Left lung (tissue), 4 donors: ENCODE measurements at regions not wholly inside any gene's neighbourhood (a gene's known extent, or its start where the extent isn't known, plus 50 kb on each side); places are given as distances from the start of the nearest gene placed in this dataset.

ENCODE experiments used
- ATAC-seq: fragments of 200-7000 bp; cut with Tn5 transposase; one replicate; pipeline ENCODE4 v1.9.1; 2020; ENCODE audit warnings: moderate library complexity
- DNase-seq, 4 donors: peaks; one replicate each; pipeline ENCODE4 v3.0.0-alpha.2; 2013 to 2020
- H3K27ac ChIP-seq, 2 donors: fragments of 200-600 bp; sonication (generic) in 1 of 2; one replicate each; pipeline versions ENCODE4 v1.5.0 to v1.8.0; 2020 to 2021
- H3K27me3 ChIP-seq, 2 donors: fragments of 200-600 bp; sonication (generic) in 1 of 2; one replicate each; pipeline versions ENCODE4 v1.5.0 to v1.8.0; 2020 to 2021
- H3K36me3 ChIP-seq, 2 donors: fragments of 200-600 bp; sonication (generic) in 1 of 2; one replicate each; pipeline versions ENCODE4 v1.5.0 to v1.8.0; 2020 to 2021
- H3K4me1 ChIP-seq, 2 donors: fragments of 200-600 bp; one replicate each; pipeline ENCODE4 v1.8.0; 2021
- H3K4me3 ChIP-seq, 2 donors: fragments of 200-600 bp; sonication (generic) in 1 of 2; one replicate each; pipeline versions ENCODE4 v1.5.0 to v1.8.0; 2020 to 2021; ENCODE audit warnings: mild to moderate bottlenecking in 1 of 2
- H3K9me3 ChIP-seq, 2 donors: fragments of 200-600 bp; sonication (generic) in 1 of 2; one replicate each; pipeline versions ENCODE4 v1.5.0 to v1.8.0; 2020 to 2021
- intact Hi-C, 2 donors: fragments of 100-400 bp; cut with DNase I; formaldehyde crosslinking; loops; one replicate each; pipeline versions ENCODE4 v1.11.2 to v1.14.2; 2022
- TF ChIP-seq, protein P1 (sequence below), 2 donors: fragments of 200-600 bp; sonication (generic) in 1 of 2; IDR thresholded peaks; one replicate each; pipeline versions ENCODE4 v1.5.0 to v1.8.0; 2021; ENCODE audit warnings: antibody characterized with exemption in 2 of 2
- donor health status: DM: no; HTN: yes; CAD: no.
- donor health status: DM: no; HTN: no; CAD: no.

DNA sequence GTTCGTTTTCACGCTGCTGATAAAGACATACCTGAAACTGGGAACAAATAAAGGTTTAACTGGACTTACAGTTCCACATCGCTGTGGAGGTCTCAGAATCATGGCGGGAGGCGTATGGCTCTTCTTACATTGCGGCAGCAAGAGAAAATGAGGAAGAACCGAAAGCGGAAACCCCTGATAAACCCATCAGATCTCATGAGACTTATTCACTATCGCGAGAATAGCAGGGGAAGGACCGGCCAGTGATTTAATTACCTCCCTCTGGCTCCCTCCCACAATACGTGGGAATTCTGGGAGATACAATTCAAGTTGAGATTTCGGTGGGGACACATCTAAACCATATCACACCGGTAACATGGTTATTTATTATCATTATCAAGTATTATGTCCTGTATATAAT lies 2204.5 kb downstream of the ARAP2 start:
- H3K4me1 ChIP-seq: no peaks in the 10 kb centered on the region
- TF ChIP-seq, protein P1, sequence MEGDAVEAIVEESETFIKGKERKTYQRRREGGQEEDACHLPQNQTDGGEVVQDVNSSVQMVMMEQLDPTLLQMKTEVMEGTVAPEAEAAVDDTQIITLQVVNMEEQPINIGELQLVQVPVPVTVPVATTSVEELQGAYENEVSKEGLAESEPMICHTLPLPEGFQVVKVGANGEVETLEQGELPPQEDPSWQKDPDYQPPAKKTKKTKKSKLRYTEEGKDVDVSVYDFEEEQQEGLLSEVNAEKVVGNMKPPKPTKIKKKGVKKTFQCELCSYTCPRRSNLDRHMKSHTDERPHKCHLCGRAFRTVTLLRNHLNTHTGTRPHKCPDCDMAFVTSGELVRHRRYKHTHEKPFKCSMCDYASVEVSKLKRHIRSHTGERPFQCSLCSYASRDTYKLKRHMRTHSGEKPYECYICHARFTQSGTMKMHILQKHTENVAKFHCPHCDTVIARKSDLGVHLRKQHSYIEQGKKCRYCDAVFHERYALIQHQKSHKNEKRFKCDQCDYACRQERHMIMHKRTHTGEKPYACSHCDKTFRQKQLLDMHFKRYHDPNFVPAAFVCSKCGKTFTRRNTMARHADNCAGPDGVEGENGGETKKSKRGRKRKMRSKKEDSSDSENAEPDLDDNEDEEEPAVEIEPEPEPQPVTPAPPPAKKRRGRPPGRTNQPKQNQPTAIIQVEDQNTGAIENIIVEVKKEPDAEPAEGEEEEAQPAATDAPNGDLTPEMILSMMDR (IDR thresholded peaks at IDR 0.05): no peak

GRCh38 chr4:34043131-34043530 lies 2201.2 kb downstream of the ARAP2 start:
- Histone ChIP-seq H3K27ac (no peak overlapping the region), H3K9me3 (no peaks in the 10 kb centered on the region), H3K27me3 (no peaks in the 10 kb centered on the region), H3K36me3 (no peaks in the 10 kb centered on the region), H3K4me3 (no peak overlapping the region), H3K4me1 (no peaks in the 10 kb centered on the region)
- intact Hi-C loops: no loop called here
- DNase-seq (no peak), ATAC-seq (no peak)
- TF ChIP-seq, protein P1 (IDR thresholded peaks at IDR 0.05): no peak

More for the DNA sequence above, 2204.5 kb downstream of the ARAP2 start:
- intact Hi-C loops: no loop called here
- H3K27ac ChIP-seq: no peak overlapping the region
- no peak for DNase-seq
- H3K27me3 ChIP-seq: no peaks in the 10 kb centered on the region
- H3K36me3 ChIP-seq: no peaks in the 10 kb centered on the region
- no peaks in the 10 kb centered on the region for H3K9me3 ChIP-seq
- ATAC-seq: no peak
- no peak overlapping the region for H3K4me3 ChIP-seq

DNA sequence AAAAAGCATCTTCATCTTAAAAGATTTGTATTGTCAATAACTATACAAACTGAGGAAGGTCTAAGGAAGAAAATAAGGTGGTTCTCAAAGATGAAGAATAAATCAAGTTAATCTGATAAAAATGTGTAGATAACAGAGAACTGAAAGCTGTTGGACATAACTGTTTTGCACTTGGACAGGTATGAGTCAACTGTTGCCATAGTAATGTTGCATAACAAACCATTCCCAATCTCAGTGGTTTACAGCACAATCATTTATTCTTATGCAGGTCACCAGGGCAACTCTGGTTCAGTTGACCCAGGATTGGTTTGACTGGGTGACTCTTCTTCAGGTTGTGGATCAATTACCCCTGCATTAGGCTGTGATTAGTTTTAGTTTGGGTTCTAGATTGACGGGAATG lies 2197.7 kb downstream of the ARAP2 start:
- Histone ChIP-seq H3K4me3 (no peak overlapping the region), H3K4me1 (no peaks in the 10 kb centered on the region), H3K27ac (no peak overlapping the region), H3K27me3 (no peaks in the 10 kb centered on the region), H3K36me3 (no peaks in the 10 kb centered on the region), H3K9me3 (no peaks in the 10 kb centered on the region)
- TF ChIP-seq, protein P1 (IDR thresholded peaks at IDR 0.05): no peak
- intact Hi-C loops: no loop called here
- ATAC-seq: no peak
- DNase-seq: no peak

- no peaks in the 10 kb centered on the region for H3K4me1 ChIP-seq
- no peak overlapping the region for H3K4me3 ChIP-seq
- ATAC-seq: no peak
- no peak for DNase-seq
- intact Hi-C loops: no loop called here
- TF ChIP-seq, protein P1 (IDR thresholded peaks at IDR 0.05): no peak
- no peaks in the 10 kb centered on the region for H3K9me3 ChIP-seq
- no peaks in the 10 kb centered on the region for H3K27me3 ChIP-seq
- no peaks in the 10 kb centered on the region for H3K36me3 ChIP-seq
- no peak overlapping the region for H3K27ac ChIP-seq
These were observed 2197.0 kb downstream of the ARAP2 start for GRCh38 chr4:34047363-34047762.

DNA sequence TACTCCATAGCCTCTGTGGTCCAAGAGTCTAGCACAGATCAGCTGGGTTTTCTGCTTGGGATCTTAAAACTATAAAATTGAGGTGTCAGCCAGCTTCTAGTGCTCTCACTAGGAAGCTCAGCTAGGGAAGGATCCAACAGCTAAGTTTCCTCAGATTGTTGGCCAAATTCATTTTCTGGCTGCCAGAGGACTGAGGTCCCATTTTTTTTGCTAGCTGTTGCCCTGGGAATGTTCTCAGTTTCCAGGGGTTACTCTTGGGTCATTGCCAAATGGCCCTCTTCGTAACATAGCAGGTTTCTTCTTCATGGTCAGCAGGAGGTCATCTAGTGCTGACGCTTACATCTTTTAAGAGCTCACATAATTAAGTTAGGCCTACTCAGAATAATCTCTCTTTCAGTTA lies 2178.2 kb downstream of the ARAP2 start:
- peaks cover 0 to 4% of the 10 kb centered on the region in 2 donors for H3K9me3 ChIP-seq
- no peak overlapping the region for H3K4me3 ChIP-seq
- DNase-seq (no peak), ATAC-seq (no peak)
- H3K27ac ChIP-seq: no peak overlapping the region
- H3K36me3 ChIP-seq: no peaks in the 10 kb centered on the region
- intact Hi-C loops: no loop called here
- H3K27me3 ChIP-seq: no peaks in the 10 kb centered on the region
- H3K4me1 ChIP-seq: no peaks in the 10 kb centered on the region
- TF ChIP-seq, protein P1 (IDR thresholded peaks at IDR 0.05): no peak
